K562 (cell line): ENCODE measurements at regions not wholly inside any gene's neighbourhood (a gene's known extent, or its start where the extent isn't known, plus 50 kb on each side); places are given as distances from the start of the nearest gene placed in this dataset.
A peak's percentile ranks its signal among the peaks of the same experiment; 100 is the strongest.

Source experiments
- CBFA2T3 ChIP-seq: fragments of 450-650 bp; IDR thresholded peaks from 2 replicates; pipeline ENCODE4 v1.6.1; 2017
- E2F3 ChIP-seq: fragments of 250-450 bp; sonication (Bioruptor Pico); IDR thresholded peaks from 2 replicates; pipeline ENCODE4 v1.4.0; 2020; ENCODE audit warnings: mild to moderate bottlenecking
- GTF2A2 ChIP-seq: IDR thresholded peaks from 2 replicates; pipeline ENCODE4 v1.6.1; 2016; ENCODE audit warnings: mild to moderate bottlenecking, missing genetic modification characterization, missing compliant biosample characterization
- HNRNPUL1 ChIP-seq: fragments of 200-400 bp; formaldehyde crosslinking; IDR thresholded peaks from 2 replicates; pipeline ENCODE4 v1.6.1; 2017; ENCODE audit warnings: low read length
- JUNB ChIP-seq: fragments of 450-650 bp; formaldehyde crosslinking; conservative IDR thresholded peaks from 2 replicates; pipeline ENCODE4 v1.4.0; 2020; ENCODE audit warnings: mild to moderate bottlenecking
- JUND ChIP-seq, 2 experiments: IDR thresholded peaks; 2 replicates in 1 of 2; 3 replicates in 1 of 2; pipeline ENCODE4 v1.6.1; 2011; ENCODE audit warnings: borderline replicate concordance in 2 of 2, low read depth in 2 of 2, low read length in 2 of 2, improper control_type of control experiment in 1 of 2, missing biosample characterization in 1 of 2, missing genetic modification characterization in 1 of 2, missing genetic modification reagents in 1 of 2
- LCOR ChIP-seq: sonication (generic); formaldehyde crosslinking; IDR thresholded peaks from 2 replicates; pipeline ENCODE4 v1.8.0; 2022; ENCODE audit warnings: mild to moderate bottlenecking, missing genetic modification reagents
- LEF1 ChIP-seq: fragments of 450-650 bp; IDR thresholded peaks from 2 replicates; pipeline ENCODE4 v1.6.1; 2016; ENCODE audit warnings: mild to moderate bottlenecking
- SAP30 ChIP-seq: fragments of 200-600 bp; sonication (generic); IDR thresholded peaks from 2 replicates; pipeline ENCODE4 v1.6.1; 2012; ENCODE audit warnings: borderline replicate concordance, low read depth, mild to moderate bottlenecking, moderate library complexity, low read length, control low read depth, inconsistent platforms; ENCODE audit not compliant: insufficient read depth, poor library complexity, severe bottlenecking
- ZNF584 ChIP-seq: fragments of 200-800 bp; sonication (Bioruptor generic); IDR thresholded peaks from 2 replicates; pipeline ENCODE4 v1.6.1; 2016; ENCODE audit warnings: low read depth, mild to moderate bottlenecking, missing genetic modification characterization, missing compliant biosample characterization
- TF ChIP-seq, protein P1 (sequence below), 3 experiments: fragments of 200-800 bp in 1 of 3; fragments of 250-450 bp in 1 of 3; fragments of 450-650 bp in 1 of 3; sonication (Bioruptor Pico) in 1 of 3; sonication (Bioruptor generic) in 1 of 3; formaldehyde crosslinking in 1 of 3; IDR thresholded peaks; 2 replicates each; pipeline versions ENCODE4 v1.6.1 to v1.8.0; 2016 to 2022; ENCODE audit warnings: mild to moderate bottlenecking in 2 of 3, missing genetic modification characterization in 2 of 3, missing compliant biosample characterization in 1 of 3, moderate library complexity in 1 of 3
- TF ChIP-seq, protein P2 (sequence below): fragments of 250-450 bp; sonication (Bioruptor Pico); IDR thresholded peaks from 2 replicates; pipeline ENCODE4 v1.4.0; 2020

DNA sequence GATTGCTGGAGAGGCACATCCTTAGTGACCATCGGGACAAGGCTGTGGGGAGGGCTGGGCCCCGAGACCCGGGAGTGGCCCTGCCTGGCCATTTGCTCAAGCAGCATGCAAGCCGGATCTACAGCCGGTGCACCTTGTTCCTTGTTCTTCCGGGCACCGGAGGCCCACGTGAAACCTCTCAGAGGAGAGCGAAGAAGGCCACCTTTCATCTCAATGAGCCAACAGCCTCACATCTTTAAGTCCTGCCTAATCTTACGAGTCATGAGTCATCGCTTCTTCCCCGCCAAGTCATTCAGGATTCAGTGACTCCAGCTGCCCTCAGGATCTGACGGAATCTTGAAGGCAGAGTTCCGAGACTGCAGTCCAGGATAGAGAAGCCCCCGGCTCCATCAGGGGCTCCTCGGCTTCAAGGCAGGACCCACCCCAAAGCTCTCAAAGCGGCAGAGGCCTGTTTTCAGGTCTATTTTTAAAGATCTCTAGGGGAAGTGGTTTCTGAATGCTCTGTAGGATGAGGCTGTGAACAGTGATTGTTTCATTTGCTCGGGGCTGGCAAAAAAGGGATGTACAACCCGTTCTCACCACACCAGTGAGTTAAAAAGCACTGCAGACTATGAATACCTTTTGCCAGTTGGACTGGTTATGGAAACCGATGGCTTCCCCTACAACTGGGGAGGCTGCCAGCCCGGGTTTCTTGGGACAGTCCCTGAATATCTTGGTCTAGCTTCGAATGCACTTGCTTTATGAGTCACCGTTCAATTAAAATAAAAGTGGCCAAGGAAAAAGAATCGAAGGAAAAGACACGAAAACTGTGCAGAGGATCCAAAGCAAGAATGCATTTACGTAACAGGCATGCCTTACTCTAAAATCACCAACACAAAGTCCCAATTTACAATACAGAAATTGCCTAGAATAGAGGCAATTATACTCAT is 57.2 kb upstream of the ECHDC3 start (continued):
- TF ChIP-seq, protein P1, sequence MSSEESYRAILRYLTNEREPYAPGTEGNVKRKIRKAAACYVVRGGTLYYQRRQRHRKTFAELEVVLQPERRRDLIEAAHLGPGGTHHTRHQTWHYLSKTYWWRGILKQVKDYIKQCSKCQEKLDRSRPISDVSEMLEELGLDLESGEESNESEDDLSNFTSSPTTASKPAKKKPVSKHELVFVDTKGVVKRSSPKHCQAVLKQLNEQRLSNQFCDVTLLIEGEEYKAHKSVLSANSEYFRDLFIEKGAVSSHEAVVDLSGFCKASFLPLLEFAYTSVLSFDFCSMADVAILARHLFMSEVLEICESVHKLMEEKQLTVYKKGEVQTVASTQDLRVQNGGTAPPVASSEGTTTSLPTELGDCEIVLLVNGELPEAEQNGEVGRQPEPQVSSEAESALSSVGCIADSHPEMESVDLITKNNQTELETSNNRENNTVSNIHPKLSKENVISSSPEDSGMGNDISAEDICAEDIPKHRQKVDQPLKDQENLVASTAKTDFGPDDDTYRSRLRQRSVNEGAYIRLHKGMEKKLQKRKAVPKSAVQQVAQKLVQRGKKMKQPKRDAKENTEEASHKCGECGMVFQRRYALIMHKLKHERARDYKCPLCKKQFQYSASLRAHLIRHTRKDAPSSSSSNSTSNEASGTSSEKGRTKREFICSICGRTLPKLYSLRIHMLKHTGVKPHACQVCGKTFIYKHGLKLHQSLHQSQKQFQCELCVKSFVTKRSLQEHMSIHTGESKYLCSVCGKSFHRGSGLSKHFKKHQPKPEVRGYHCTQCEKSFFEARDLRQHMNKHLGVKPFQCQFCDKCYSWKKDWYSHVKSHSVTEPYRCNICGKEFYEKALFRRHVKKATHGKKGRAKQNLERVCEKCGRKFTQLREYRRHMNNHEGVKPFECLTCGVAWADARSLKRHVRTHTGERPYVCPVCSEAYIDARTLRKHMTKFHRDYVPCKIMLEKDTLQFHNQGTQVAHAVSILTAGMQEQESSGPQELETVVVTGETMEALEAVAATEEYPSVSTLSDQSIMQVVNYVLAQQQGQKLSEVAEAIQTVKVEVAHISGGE (CRISPR knock-in tag; IDR thresholded peaks at IDR 0.05): peak in 1 of 3 experiments; percentile 73; a peak in 2 of 6 replicates
- TF ChIP-seq LCOR (CRISPR knock-in tag): no peak
- no peak for TF ChIP-seq E2F3 (CRISPR knock-in tag)
- TF ChIP-seq ZNF584: peak; percentile 8
- no peak for TF ChIP-seq SAP30
- TF ChIP-seq HNRNPUL1: no peak
- peak; percentile 99 for TF ChIP-seq JUND (IDR thresholded peaks at IDR 0.05; ENCODE audit: borderline replicate concordance, low read depth, low read length)
- peak; percentile 96 for TF ChIP-seq JUND (tag; IDR thresholded peaks at IDR 0.05; ENCODE audit: borderline replicate concordance, low read depth, low read length)
- TF ChIP-seq JUNB: peak; percentile 93
- peak; percentile 69 for TF ChIP-seq CBFA2T3
- TF ChIP-seq, protein P2, sequence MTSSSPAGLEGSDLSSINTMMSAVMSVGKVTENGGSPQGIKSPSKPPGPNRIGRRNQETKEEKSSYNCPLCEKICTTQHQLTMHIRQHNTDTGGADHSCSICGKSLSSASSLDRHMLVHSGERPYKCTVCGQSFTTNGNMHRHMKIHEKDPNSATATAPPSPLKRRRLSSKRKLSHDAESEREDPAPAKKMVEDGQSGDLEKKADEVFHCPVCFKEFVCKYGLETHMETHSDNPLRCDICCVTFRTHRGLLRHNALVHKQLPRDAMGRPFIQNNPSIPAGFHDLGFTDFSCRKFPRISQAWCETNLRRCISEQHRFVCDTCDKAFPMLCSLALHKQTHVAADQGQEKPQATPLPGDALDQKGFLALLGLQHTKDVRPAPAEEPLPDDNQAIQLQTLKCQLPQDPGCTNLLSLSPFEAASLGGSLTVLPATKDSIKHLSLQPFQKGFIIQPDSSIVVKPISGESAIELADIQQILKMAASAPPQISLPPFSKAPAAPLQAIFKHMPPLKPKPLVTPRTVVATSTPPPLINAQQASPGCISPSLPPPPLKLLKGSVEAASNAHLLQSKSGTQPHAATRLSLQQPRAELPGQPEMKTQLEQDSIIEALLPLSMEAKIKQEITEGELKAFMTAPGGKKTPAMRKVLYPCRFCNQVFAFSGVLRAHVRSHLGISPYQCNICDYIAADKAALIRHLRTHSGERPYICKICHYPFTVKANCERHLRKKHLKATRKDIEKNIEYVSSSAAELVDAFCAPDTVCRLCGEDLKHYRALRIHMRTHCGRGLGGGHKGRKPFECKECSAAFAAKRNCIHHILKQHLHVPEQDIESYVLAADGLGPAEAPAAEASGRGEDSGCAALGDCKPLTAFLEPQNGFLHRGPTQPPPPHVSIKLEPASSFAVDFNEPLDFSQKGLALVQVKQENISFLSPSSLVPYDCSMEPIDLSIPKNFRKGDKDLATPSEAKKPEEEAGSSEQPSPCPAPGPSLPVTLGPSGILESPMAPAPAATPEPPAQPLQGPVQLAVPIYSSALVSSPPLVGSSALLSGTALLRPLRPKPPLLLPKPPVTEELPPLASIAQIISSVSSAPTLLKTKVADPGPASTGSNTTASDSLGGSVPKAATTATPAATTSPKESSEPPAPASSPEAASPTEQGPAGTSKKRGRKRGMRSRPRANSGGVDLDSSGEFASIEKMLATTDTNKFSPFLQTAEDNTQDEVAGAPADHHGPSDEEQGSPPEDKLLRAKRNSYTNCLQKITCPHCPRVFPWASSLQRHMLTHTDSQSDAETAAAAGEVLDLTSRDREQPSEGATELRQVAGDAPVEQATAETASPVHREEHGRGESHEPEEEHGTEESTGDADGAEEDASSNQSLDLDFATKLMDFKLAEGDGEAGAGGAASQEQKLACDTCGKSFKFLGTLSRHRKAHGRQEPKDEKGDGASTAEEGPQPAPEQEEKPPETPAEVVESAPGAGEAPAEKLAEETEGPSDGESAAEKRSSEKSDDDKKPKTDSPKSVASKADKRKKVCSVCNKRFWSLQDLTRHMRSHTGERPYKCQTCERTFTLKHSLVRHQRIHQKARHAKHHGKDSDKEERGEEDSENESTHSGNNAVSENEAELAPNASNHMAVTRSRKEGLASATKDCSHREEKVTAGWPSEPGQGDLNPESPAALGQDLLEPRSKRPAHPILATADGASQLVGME (CRISPR knock-in tag): no peak
- no peak for TF ChIP-seq GTF2A2 (tag)
- peak; percentile 85 for TF ChIP-seq LEF1
